CD4-positive, alpha-beta T cell treated with Interleukin-10 for 1 hour (primary cell): ENCODE measurements at regions not wholly inside any gene's neighbourhood (a gene's known extent, or its start where the extent isn't known, plus 50 kb on each side); places are given as distances from the start of the nearest gene placed in this dataset.

Experiments used
- DNase-seq: peaks from one replicate; pipeline ENCODE4 v3.0.0-alpha.2; 2020

- DNase-seq = no peak
Observed at GRCh38 chr3:66693461-66694031, 192.7 kb upstream of the LRIG1 start.

- DNase-seq = no peak
Observed at GRCh38 chr3:66702126-66702525, 201.3 kb upstream of the LRIG1 start.

GRCh38 chr3:66703501-66703900 lies 202.7 kb upstream of the LRIG1 start:
- DNase-seq = no peak

- DNase-seq = no peak
Observed at GRCh38 chr3:66705076-66705475, 204.3 kb upstream of the LRIG1 start.

- no peak for DNase-seq
Observed at GRCh38 chr3:66706890-66707289, 206.1 kb upstream of the LRIG1 start.

GRCh38 chr3:66709532-66709931 lies 208.7 kb upstream of the LRIG1 start:
- no peak for DNase-seq

GRCh38 chr3:66712210-66712609 lies 211.4 kb upstream of the LRIG1 start:
- no peak for DNase-seq

GRCh38 chr3:66713921-66714320 lies 213.1 kb upstream of the LRIG1 start:
- DNase-seq = no peak

- no peak for DNase-seq
Observed at GRCh38 chr3:66715806-66716205, 215.0 kb upstream of the LRIG1 start.

GRCh38 chr3:66717806-66718205 lies 217.0 kb upstream of the LRIG1 start:
- no peak for DNase-seq

- no peak for DNase-seq
Observed at GRCh38 chr3:66719796-66720356, 219.1 kb upstream of the LRIG1 start.

- DNase-seq = no peak
Observed at GRCh38 chr3:66720508-66720907, 219.7 kb upstream of the LRIG1 start.

GRCh38 chr3:66722675-66723074 lies 221.9 kb upstream of the LRIG1 start:
- DNase-seq = no peak

- DNase-seq = no peak
Observed at GRCh38 chr3:66723231-66723630, 222.4 kb upstream of the LRIG1 start.

GRCh38 chr3:66729687-66730393 lies 229.0 kb upstream of the LRIG1 start:
- no peak for DNase-seq

GRCh38 chr3:66738625-66739365 lies 238.0 kb upstream of the LRIG1 start:
- no peak for DNase-seq

- no peak for DNase-seq
Observed at GRCh38 chr3:66740260-66740659, 239.4 kb upstream of the LRIG1 start.

- DNase-seq = no peak
Observed at GRCh38 chr3:66744521-66744920, 243.7 kb upstream of the LRIG1 start.

GRCh38 chr3:66744986-66745385 lies 244.2 kb upstream of the LRIG1 start:
- no peak for DNase-seq

GRCh38 chr3:66747261-66747660 lies 246.4 kb upstream of the LRIG1 start:
- DNase-seq = no peak

GRCh38 chr3:66747696-66748095 lies 246.9 kb upstream of the LRIG1 start:
- no peak for DNase-seq

- no peak for DNase-seq
Observed at GRCh38 chr3:66748175-66748876, 247.5 kb upstream of the LRIG1 start.

- no peak for DNase-seq
Observed at GRCh38 chr3:66751842-66752241, 246.3 kb upstream of the KBTBD8 start.
